Breast epithelium (tissue), 3 donors: ENCODE measurements at regions not wholly inside any gene's neighbourhood (a gene's known extent, or its start where the extent isn't known, plus 50 kb on each side); places are given as distances from the start of the nearest gene placed in this dataset.

Experiments used
- POLR2A ChIP-seq: fragments of 450-650 bp; IDR thresholded peaks from one replicate; pipeline ENCODE4 v1.6.1; 2016; ENCODE audit warnings: antibody characterized with exemption, mild to moderate bottlenecking, moderate library complexity
- POLR2AphosphoS5 ChIP-seq, 3 donors: sonication (generic); formaldehyde crosslinking; IDR thresholded peaks; one replicate each; pipeline ENCODE4 v1.6.1; 2017; ENCODE audit warnings: antibody characterized with exemption in 3 of 3
- TF ChIP-seq, protein P1 (sequence below), 3 donors: fragments of 450-650 bp; IDR thresholded peaks; one replicate each; pipeline ENCODE4 v1.5.1; 2016 to 2017; ENCODE audit warnings: antibody characterized with exemption in 3 of 3, mild to moderate bottlenecking in 3 of 3, moderate library complexity in 3 of 3

DNA sequence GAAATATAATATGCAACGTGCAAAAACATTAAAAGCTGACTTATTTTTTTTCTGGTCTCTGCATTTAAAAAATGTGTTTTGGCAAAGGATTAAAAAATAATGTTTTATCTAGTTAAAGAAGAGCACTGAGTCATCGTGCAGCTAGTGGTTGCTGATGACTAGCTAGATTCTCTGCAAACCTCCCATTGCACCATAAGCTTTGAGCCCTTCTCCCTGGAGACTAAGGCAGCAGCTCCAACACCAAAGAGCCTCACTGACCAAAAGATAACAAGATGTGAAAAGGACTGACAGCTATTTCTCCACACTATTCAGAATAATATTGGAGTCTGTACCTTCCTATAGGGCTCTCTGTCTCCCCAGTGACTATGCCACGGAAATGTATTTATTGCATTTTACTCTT lies 424.3 kb downstream of the SLITRK2 start:
- TF ChIP-seq, protein P1, sequence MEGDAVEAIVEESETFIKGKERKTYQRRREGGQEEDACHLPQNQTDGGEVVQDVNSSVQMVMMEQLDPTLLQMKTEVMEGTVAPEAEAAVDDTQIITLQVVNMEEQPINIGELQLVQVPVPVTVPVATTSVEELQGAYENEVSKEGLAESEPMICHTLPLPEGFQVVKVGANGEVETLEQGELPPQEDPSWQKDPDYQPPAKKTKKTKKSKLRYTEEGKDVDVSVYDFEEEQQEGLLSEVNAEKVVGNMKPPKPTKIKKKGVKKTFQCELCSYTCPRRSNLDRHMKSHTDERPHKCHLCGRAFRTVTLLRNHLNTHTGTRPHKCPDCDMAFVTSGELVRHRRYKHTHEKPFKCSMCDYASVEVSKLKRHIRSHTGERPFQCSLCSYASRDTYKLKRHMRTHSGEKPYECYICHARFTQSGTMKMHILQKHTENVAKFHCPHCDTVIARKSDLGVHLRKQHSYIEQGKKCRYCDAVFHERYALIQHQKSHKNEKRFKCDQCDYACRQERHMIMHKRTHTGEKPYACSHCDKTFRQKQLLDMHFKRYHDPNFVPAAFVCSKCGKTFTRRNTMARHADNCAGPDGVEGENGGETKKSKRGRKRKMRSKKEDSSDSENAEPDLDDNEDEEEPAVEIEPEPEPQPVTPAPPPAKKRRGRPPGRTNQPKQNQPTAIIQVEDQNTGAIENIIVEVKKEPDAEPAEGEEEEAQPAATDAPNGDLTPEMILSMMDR (IDR thresholded peaks at IDR 0.05) = no peak
- TF ChIP-seq POLR2A = no peak
- no peak for TF ChIP-seq POLR2AphosphoS5 (IDR thresholded peaks at IDR 0.05)
